ENCODE measurements at regions not wholly inside any gene's neighbourhood (a gene's known extent, or its start where the extent isn't known, plus 50 kb on each side); places are given as distances from the start of the nearest gene placed in this dataset.

- Histone ChIP-seq H3K9me3 (no peaks in the 10 kb centered on the region), H3K36me3 (no peaks in the 10 kb centered on the region), H3K9ac (ENCODE audit: low read depth in 2 of 2, low read length in 2 of 2) (no peak overlapping the region), H3K27me3 (no peaks in the 10 kb centered on the region), H3K4me3 (no peak overlapping the region), H3K4me1 (no peaks in the 10 kb centered on the region), H3K27ac (no peak overlapping the region)
- no peak for DNase-seq
- intact Hi-C loops (cut with DNase I): no loop called here
- no peak for TF ChIP-seq CTCF (IDR thresholded peaks at IDR 0.05)
Measured at GRCh38 chr13:72122661-72123255, 255.8 kb upstream of the DACH1 start.

DNA sequence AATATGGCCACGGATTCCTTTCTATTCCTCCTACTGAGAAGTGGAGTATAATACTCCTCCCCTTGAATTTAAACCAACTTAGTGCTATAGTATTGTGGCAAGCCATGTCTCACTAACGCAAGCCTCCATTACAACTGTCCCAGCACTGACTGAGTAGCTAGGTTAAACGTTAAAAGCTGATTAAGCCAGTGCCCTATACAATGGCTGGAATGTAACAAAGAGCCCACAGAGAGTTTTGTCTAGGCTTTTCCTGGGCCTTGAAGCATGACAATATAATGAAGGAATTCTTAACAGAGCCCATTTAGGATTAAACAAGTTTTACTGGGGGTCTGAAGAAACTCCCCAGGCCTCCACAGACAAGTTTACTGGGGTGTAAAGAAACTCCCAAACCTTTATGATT lies 254.5 kb upstream of the DACH1 start:
- TF ChIP-seq CTCF (IDR thresholded peaks at IDR 0.05): no peak
- no peak overlapping the region for H3K4me3 ChIP-seq
- H3K9me3 ChIP-seq: no peaks in the 10 kb centered on the region
- no peak for DNase-seq
- no peak overlapping the region for H3K9ac ChIP-seq (ENCODE audit: low read depth in 2 of 2, low read length in 2 of 2)
- intact Hi-C loops (cut with DNase I): no loop called here
- no peaks in the 10 kb centered on the region for H3K4me1 ChIP-seq
- no peaks in the 10 kb centered on the region for H3K27me3 ChIP-seq
- no peak overlapping the region for H3K27ac ChIP-seq
- no peaks in the 10 kb centered on the region for H3K36me3 ChIP-seq

DNA sequence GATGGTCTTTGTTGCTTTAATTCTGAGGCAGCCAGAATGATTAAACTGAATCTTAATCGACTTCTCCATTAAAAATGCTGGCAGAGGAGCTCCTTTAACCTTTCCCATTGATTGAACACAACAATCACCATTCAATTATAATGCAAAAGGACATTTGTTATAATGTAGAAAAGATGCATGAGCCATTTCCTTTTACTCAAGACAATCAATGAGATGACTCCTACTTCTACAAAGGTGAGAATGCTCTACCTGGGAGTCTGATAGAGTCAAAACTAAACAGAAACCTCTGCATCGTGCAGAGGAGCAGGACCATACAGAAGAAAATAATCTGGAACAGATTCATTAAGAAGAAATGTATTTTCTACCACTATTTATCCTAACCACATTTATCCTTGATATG lies 253.6 kb upstream of the DACH1 start:
- intact Hi-C loops (cut with DNase I): no loop called here
- H3K27me3 ChIP-seq: no peaks in the 10 kb centered on the region
- no peaks in the 10 kb centered on the region for H3K36me3 ChIP-seq
- no peak overlapping the region for H3K4me3 ChIP-seq
- no peak for TF ChIP-seq CTCF (IDR thresholded peaks at IDR 0.05)
- H3K27ac ChIP-seq: no peak overlapping the region
- H3K4me1 ChIP-seq: no peaks in the 10 kb centered on the region
- DNase-seq: no peak
- H3K9me3 ChIP-seq: no peaks in the 10 kb centered on the region
- no peak overlapping the region for H3K9ac ChIP-seq (ENCODE audit: low read depth in 2 of 2, low read length in 2 of 2)

DNA sequence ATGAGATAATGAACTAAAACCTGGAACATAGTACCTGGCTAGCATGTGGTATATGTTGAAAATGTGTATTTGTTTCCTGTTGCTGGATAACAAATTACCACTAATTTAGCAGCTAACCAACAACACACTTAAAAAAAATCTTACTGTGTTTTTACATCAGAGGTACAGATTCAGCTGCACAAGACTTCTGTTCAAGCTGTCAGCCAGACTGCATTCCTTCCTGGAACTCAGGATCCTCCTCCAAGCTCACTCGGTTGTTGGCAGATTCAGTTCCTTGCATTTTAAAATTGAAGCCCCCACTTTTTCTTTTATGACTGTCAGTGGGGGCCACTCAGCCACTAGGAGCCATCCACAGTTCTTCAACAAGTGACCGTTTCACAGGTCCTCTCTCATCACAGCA lies 246.9 kb upstream of the DACH1 start:
- Histone ChIP-seq H3K4me3 (no peak overlapping the region), H3K27me3 (no peaks in the 10 kb centered on the region), H3K9ac (ENCODE audit: low read depth in 2 of 2, low read length in 2 of 2) (no peak overlapping the region), H3K9me3 (no peaks in the 10 kb centered on the region), H3K36me3 (no peaks in the 10 kb centered on the region), H3K27ac (no peak overlapping the region), H3K4me1 (no peaks in the 10 kb centered on the region)
- no peak for TF ChIP-seq CTCF (IDR thresholded peaks at IDR 0.05)
- no peak for DNase-seq
- intact Hi-C loops (cut with DNase I): no loop called here

- Histone ChIP-seq H3K36me3 (no peaks in the 10 kb centered on the region), H3K27ac (no peak overlapping the region), H3K4me3 (no peak overlapping the region), H3K27me3 (no peaks in the 10 kb centered on the region), H3K9me3 (no peaks in the 10 kb centered on the region), H3K9ac (ENCODE audit: low read depth in 2 of 2, low read length in 2 of 2) (no peak overlapping the region), H3K4me1 (no peaks in the 10 kb centered on the region)
- no peak for DNase-seq
- intact Hi-C loops (cut with DNase I): no loop called here
- TF ChIP-seq CTCF (IDR thresholded peaks at IDR 0.05): no peak
Measured at GRCh38 chr13:72113076-72113475, 246.1 kb upstream of the DACH1 start.

Data from colonic mucosa (tissue), 4 donors.